GM23338 (cell line): ENCODE measurements at regions not wholly inside any gene's neighbourhood (a gene's known extent, or its start where the extent isn't known, plus 50 kb on each side); places are given as distances from the start of the nearest gene placed in this dataset.

Experiments used
- ATAC-seq: fragments of 200-7000 bp; cut with Tn5 transposase; 3 replicates; pipeline ENCODE4 v1.9.1; 2020
- DNase-seq: peaks from one replicate; pipeline ENCODE4 v3.0.0-alpha.2; 2015; ENCODE audit warnings: low spot score
- H2AFZ ChIP-seq: fragments of 200-600 bp; sonication (generic); 2 replicates; pipeline ENCODE4 v1.8.0; 2016; ENCODE audit warnings: antibody characterized with exemption, mild to moderate bottlenecking, moderate library complexity
- H3F3A ChIP-seq: fragments of 200-600 bp; sonication (generic); replicated peaks from 2 replicates; pipeline ENCODE4 v1.8.0; 2017; ENCODE audit warnings: antibody characterized with exemption, mixed run types, low read depth
- H3K27ac ChIP-seq: fragments of 200-600 bp; sonication (generic); 2 replicates; pipeline ENCODE4 v1.6.1; 2016; ENCODE audit warnings: low read depth
- H3K27me3 ChIP-seq: fragments of 200-600 bp; sonication (generic); 2 replicates; pipeline ENCODE4 v1.8.0; 2016; ENCODE audit warnings: mild to moderate bottlenecking, mixed run types, moderate library complexity; ENCODE audit not compliant: insufficient read depth
- H3K36me3 ChIP-seq: fragments of 200-600 bp; sonication (generic); 2 replicates; pipeline ENCODE4 v1.8.0; 2016; ENCODE audit warnings: mild to moderate bottlenecking; ENCODE audit not compliant: insufficient read depth
- H3K4me1 ChIP-seq: fragments of 200-600 bp; sonication (generic); 2 replicates; pipeline ENCODE4 v1.8.0; 2016; ENCODE audit warnings: mild to moderate bottlenecking, moderate library complexity; ENCODE audit not compliant: insufficient read depth
- H3K4me2 ChIP-seq: fragments of 200-600 bp; sonication (generic); 2 replicates; pipeline ENCODE4 v1.7.1; 2017; ENCODE audit warnings: mixed run types
- H3K4me3 ChIP-seq: fragments of 200-600 bp; sonication (generic); 2 replicates; pipeline ENCODE4 v1.6.1; 2016; ENCODE audit warnings: mixed run types
- H3K79me2 ChIP-seq: fragments of 200-600 bp; sonication (generic); replicated peaks from 2 replicates; pipeline ENCODE4 v1.8.0; 2017; ENCODE audit warnings: mild to moderate bottlenecking; ENCODE audit not compliant: insufficient read depth
- H3K9me2 ChIP-seq: fragments of 200-600 bp; sonication (generic); 2 replicates; pipeline ENCODE4 v1.8.0; 2017; ENCODE audit not compliant: insufficient read depth
- H4K20me1 ChIP-seq: fragments of 200-600 bp; sonication (generic); replicated peaks from 2 replicates; pipeline ENCODE4 v1.8.0; 2017; ENCODE audit warnings: mild to moderate bottlenecking; ENCODE audit not compliant: insufficient read depth
- H3K27ac Mint-ChIP-seq: 2 replicates; pipeline ENCODE4 v1.8.0; 2020; ENCODE audit warnings: inconsistent platforms, mild to moderate bottlenecking, moderate library complexity, mixed read lengths
- H3K27me3 Mint-ChIP-seq: 3 replicates; pipeline ENCODE4 v1.8.0; 2022; ENCODE audit warnings: low read depth, mild to moderate bottlenecking, moderate library complexity, mixed read lengths, inconsistent platforms; ENCODE audit not compliant: insufficient read depth, poor library complexity
- H3K36me3 Mint-ChIP-seq: 3 replicates; pipeline ENCODE4 v1.8.0; 2021; ENCODE audit warnings: low read depth, mild to moderate bottlenecking, inconsistent platforms, moderate library complexity, mixed read lengths
- H3K4me1 Mint-ChIP-seq: 3 replicates; pipeline ENCODE4 v1.8.0; 2020; ENCODE audit warnings: mild to moderate bottlenecking, inconsistent platforms, mixed read lengths
- H3K4me3 Mint-ChIP-seq: 3 replicates; pipeline ENCODE4 v1.8.0; 2021; ENCODE audit warnings: moderate library complexity, mild to moderate bottlenecking, inconsistent platforms, mixed read lengths
- H3K9me3 Mint-ChIP-seq: 3 replicates; pipeline ENCODE4 v1.8.0; 2020; ENCODE audit warnings: moderate library complexity, mild to moderate bottlenecking, inconsistent platforms, mixed read lengths
- CREB1 ChIP-seq: fragments of 250-450 bp; sonication (Bioruptor Pico); IDR thresholded peaks from 2 replicates; pipeline ENCODE4 v1.5.0; 2020; ENCODE audit warnings: low read depth, mild to moderate bottlenecking, moderate library complexity
- CTCF ChIP-seq, 2 experiments: fragments of 200-600 bp in 1 of 2; sonication (generic) in 1 of 2; conservative IDR thresholded peaks; 2 replicates each; pipeline versions ENCODE4 v1.5.1 to v1.6.1; 2016 to 2017; ENCODE audit warnings: antibody characterized with exemption in 2 of 2, low read depth in 2 of 2, mild to moderate bottlenecking in 2 of 2, moderate library complexity in 1 of 2
- ETS1 ChIP-seq: IDR thresholded peaks from 2 replicates; pipeline ENCODE4 v1.6.1; 2016; ENCODE audit warnings: antibody characterized with exemption
- EZH2 ChIP-seq: fragments of 200-600 bp; sonication (generic); IDR thresholded peaks from one replicate; pipeline ENCODE4 v1.8.0; 2017; ENCODE audit warnings: antibody characterized with exemption, mild to moderate bottlenecking, low read depth; ENCODE audit not compliant: unreplicated experiment
- EZH2phosphoT487 ChIP-seq: fragments of 200-600 bp; sonication (generic); IDR thresholded peaks from one replicate; pipeline ENCODE4 v1.8.1; 2018; ENCODE audit warnings: antibody characterized with exemption; ENCODE audit not compliant: unreplicated experiment
- JUNB ChIP-seq: IDR thresholded peaks from one replicate; pipeline ENCODE4 v1.6.1; 2016; ENCODE audit warnings: antibody characterized with exemption; ENCODE audit not compliant: unreplicated experiment
- NANOG ChIP-seq: IDR thresholded peaks from 2 replicates; pipeline ENCODE4 v1.6.1; 2016; ENCODE audit warnings: antibody characterized with exemption, borderline replicate concordance
- POLR2AphosphoS5 ChIP-seq: IDR thresholded peaks from 2 replicates; pipeline ENCODE4 v1.6.1; 2016; ENCODE audit warnings: antibody characterized with exemption, low read depth
- REST ChIP-seq: IDR thresholded peaks from one replicate; pipeline ENCODE4 v1.6.1; 2018; ENCODE audit warnings: antibody characterized with exemption; ENCODE audit not compliant: unreplicated experiment
- STAT1 ChIP-seq: IDR thresholded peaks from one replicate; pipeline ENCODE4 v1.6.1; 2016; ENCODE audit warnings: antibody characterized with exemption; ENCODE audit not compliant: unreplicated experiment
- ZNF114 ChIP-seq: fragments of 250-450 bp; sonication (Bioruptor Pico); IDR thresholded peaks from 2 replicates; pipeline ENCODE4 v1.5.0; 2020; ENCODE audit warnings: mild to moderate bottlenecking, moderate library complexity
- ZNF331 ChIP-seq: fragments of 250-450 bp; sonication (Bioruptor Pico); IDR thresholded peaks from 2 replicates; pipeline ENCODE4 v1.5.0; 2020; ENCODE audit warnings: low read depth, mild to moderate bottlenecking, moderate library complexity

- TF ChIP-seq CTCF (conservative IDR thresholded peaks at IDR 0.05; ENCODE audit: low read depth in 2 of 2) (no peak), POLR2AphosphoS5 (no peak), ZNF114 (no peak), EZH2phosphoT487 (no peak), JUNB (no peak), NANOG (no peak), REST (no peak), ETS1 (no peak), STAT1 (no peak), CREB1 (CRISPR knock-in tag) (no peak), EZH2 (no peak), ZNF331 (CRISPR knock-in tag) (no peak)
- H3K9me2 ChIP-seq, result peaks cover 10% of the 10 kb centered on the region; the same call in 1 of the 2 replicates
- peaks cover 2% of the 10 kb centered on the region for H3K27me3 Mint-ChIP-seq
- H3K4me3 ChIP-seq, result no peak overlapping the region
- H3K36me3 ChIP-seq, result no peaks in the 10 kb centered on the region
- no peak overlapping the region for H2AFZ ChIP-seq
- no peaks in the 10 kb centered on the region for H3F3A ChIP-seq
- no peak overlapping the region for H3K27ac ChIP-seq
- H3K27me3 ChIP-seq, result no peaks in the 10 kb centered on the region
- no peaks in the 10 kb centered on the region for H3K4me1 Mint-ChIP-seq
- DNase-seq (no peak), ATAC-seq (no peak)
- no peaks in the 10 kb centered on the region for H3K79me2 ChIP-seq
- H3K4me2 ChIP-seq, result no peak overlapping the region
- no peak overlapping the region for H3K27ac Mint-ChIP-seq
- peaks cover 20% of the 10 kb centered on the region for H3K9me3 Mint-ChIP-seq
- no peaks in the 10 kb centered on the region for H4K20me1 ChIP-seq
- no peaks in the 10 kb centered on the region for H3K4me1 ChIP-seq
- no peak overlapping the region for H3K4me3 Mint-ChIP-seq
- H3K36me3 Mint-ChIP-seq, result peaks cover 5% of the 10 kb centered on the region
These were observed 357.4 kb upstream of the PRICKLE1 start for GRCh38 chr12:42946871-42947381.
